Fibroblast of lung (primary cell): ENCODE measurements at regions not wholly inside any gene's neighbourhood (a gene's known extent, or its start where the extent isn't known, plus 50 kb on each side); places are given as distances from the start of the nearest gene placed in this dataset.

ENCODE experiments used
- CTCF ChIP-seq, 2 donors: IDR thresholded peaks in 1 of 2; conservative IDR thresholded peaks in 1 of 2; 1 replicate in 1 of 2; 2 replicates in 1 of 2; pipeline ENCODE4 v1.5.1; 2011 to 2012; ENCODE audit warnings: low read length in 2 of 2, control low read depth in 1 of 2, inconsistent platforms in 1 of 2, low read depth in 1 of 2, mild to moderate bottlenecking in 1 of 2
- EZH2 ChIP-seq: IDR thresholded peaks from 2 replicates; pipeline ENCODE4 v1.5.1; 2012; ENCODE audit warnings: low read length, control low read depth, mild to moderate bottlenecking; ENCODE audit errors: missing control alignments

DNA sequence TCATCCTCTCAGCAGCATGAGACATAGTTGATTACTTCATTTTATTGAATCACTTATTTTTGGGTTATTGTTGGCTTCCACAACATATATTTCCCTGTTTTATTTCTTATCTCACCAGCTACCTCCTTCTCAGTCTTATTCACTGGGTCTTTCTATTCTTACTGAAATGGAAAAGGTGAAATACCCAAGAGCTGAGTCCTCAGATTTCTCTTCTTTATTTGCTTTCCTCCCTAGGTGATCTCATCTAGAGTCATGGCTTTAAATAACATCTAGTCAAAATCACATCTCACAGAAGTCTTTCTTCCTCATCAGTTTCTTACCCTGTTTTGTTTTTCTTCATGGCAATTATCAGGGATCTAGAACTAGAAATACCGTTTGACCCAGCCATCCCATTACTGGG is 105.0 kb upstream of the RBBP8 start:
- TF ChIP-seq CTCF (conservative IDR thresholded peaks at IDR 0.05 in 1 of 2, IDR thresholded peaks at IDR 0.05 in 1 of 2; ENCODE audit: low read depth in 1 of 2, low read length in 2 of 2) = no peak
- TF ChIP-seq EZH2 = no peak
